ENCODE measurements at regions not wholly inside any gene's neighbourhood (a gene's known extent, or its start where the extent isn't known, plus 50 kb on each side); places are given as distances from the start of the nearest gene placed in this dataset.

GRCh38 chr7:20543500-20543899 lies 72.0 kb upstream of the ABCB5 start:
- no peak for TF ChIP-seq CTCF (IDR thresholded peaks at IDR 0.05)

- no peak for TF ChIP-seq CTCF (IDR thresholded peaks at IDR 0.05)
Observed at GRCh38 chr7:20545016-20545415, 70.5 kb upstream of the ABCB5 start.

GRCh38 chr7:20554072-20554471 lies 61.4 kb upstream of the ABCB5 start:
- no peak for TF ChIP-seq CTCF (IDR thresholded peaks at IDR 0.05)

- TF ChIP-seq CTCF (IDR thresholded peaks at IDR 0.05) = no peak
Observed at GRCh38 chr7:20556091-20556490, 59.4 kb upstream of the ABCB5 start.

GRCh38 chr7:20557116-20557515 lies 58.4 kb upstream of the ABCB5 start:
- no peak for TF ChIP-seq CTCF (IDR thresholded peaks at IDR 0.05)

GRCh38 chr7:20558963-20559716 lies 56.3 kb upstream of the ABCB5 start:
- TF ChIP-seq CTCF (IDR thresholded peaks at IDR 0.05) = no peak

GRCh38 chr7:20559883-20560282 lies 55.6 kb upstream of the ABCB5 start:
- TF ChIP-seq CTCF (IDR thresholded peaks at IDR 0.05) = no peak

Data from LNCAP (cell line).